ENCODE measurements at regions not wholly inside any gene's neighbourhood (a gene's known extent, or its start where the extent isn't known, plus 50 kb on each side); places are given as distances from the start of the nearest gene placed in this dataset.

GRCh38 chrX:15072880-15073279 is 197.0 kb downstream of the ASB9 start:
- Histone ChIP-seq H4K91ac (ENCODE audit: low read depth, low read length) (no peak overlapping the region), H2BK12ac (ENCODE audit: low read length) (no peak overlapping the region), H3K79me1 (ENCODE audit: low read length) (no peaks in the 10 kb centered on the region), H3K9ac (ENCODE audit: low read length) (no peak overlapping the region), H3K23ac (ENCODE audit: low read length) (no peak overlapping the region), H2AFZ (ENCODE audit: insufficient read depth, low read length, poor library complexity) (no peak overlapping the region), H3K4me3 (ENCODE audit: low read depth, low read length) (no peak overlapping the region), H3K4ac (ENCODE audit: low read depth, low read length) (no peak overlapping the region), H4K8ac (ENCODE audit: low read depth, low read length) (no peak overlapping the region), H3K36me3 (ENCODE audit: control insufficient read depth in 1 of 2, insufficient read depth in 2 of 2, low read length in 2 of 2) (no peaks in the 10 kb centered on the region), H3K4me2 (ENCODE audit: low read length) (no peak overlapping the region), H2BK5ac (ENCODE audit: low read depth, low read length, poor library complexity) (no peak overlapping the region), H3K27ac (ENCODE audit: low read depth, low read length) (no peak overlapping the region), H3K9me3 (ENCODE audit: insufficient read depth, low read depth, low read length) (no peaks in the 10 kb centered on the region), H2AK5ac (ENCODE audit: low read length) (no peak overlapping the region), H3K14ac (ENCODE audit: low read length) (no peak overlapping the region), H3K27me3 (ENCODE audit: insufficient read depth, low read length) (no peaks in the 10 kb centered on the region), H2BK120ac (ENCODE audit: insufficient read depth, low read length, poor library complexity) (no peak overlapping the region), H3K4me1 (ENCODE audit: control insufficient read depth in 1 of 2, insufficient read depth in 2 of 2, low read length in 2 of 2) (peaks cover 0 to 1% of the 10 kb centered on the region in 2 experiments), H3K79me2 (ENCODE audit: control insufficient read depth, insufficient read depth, low read length, poor library complexity) (no peaks in the 10 kb centered on the region), H3K18ac (ENCODE audit: low read length) (no peak overlapping the region), H4K12ac (ENCODE audit: low read depth, low read length) (no peak overlapping the region)
- WGBS (ENCODE audit: extremely low coverage, insufficient coverage, insufficient read length) = no CpG with 5 or more reads among the region's 3 CpGs
- no peak for DNase-seq

- Histone ChIP-seq H3K9ac (ENCODE audit: low read length) (no peak overlapping the region), H3K9me3 (ENCODE audit: insufficient read depth, low read depth, low read length) (no peaks in the 10 kb centered on the region), H2AFZ (ENCODE audit: insufficient read depth, low read length, poor library complexity) (no peak overlapping the region), H2BK120ac (ENCODE audit: insufficient read depth, low read length, poor library complexity) (no peak overlapping the region), H3K4me1 (ENCODE audit: control insufficient read depth in 1 of 2, insufficient read depth in 2 of 2, low read length in 2 of 2) (peaks cover 0 to 1% of the 10 kb centered on the region in 2 experiments), H4K12ac (ENCODE audit: low read depth, low read length) (no peak overlapping the region), H2BK12ac (ENCODE audit: low read length) (no peak overlapping the region), H2BK5ac (ENCODE audit: low read depth, low read length, poor library complexity) (no peak overlapping the region), H4K91ac (ENCODE audit: low read depth, low read length) (no peak overlapping the region), H3K14ac (ENCODE audit: low read length) (no peak overlapping the region), H3K4ac (ENCODE audit: low read depth, low read length) (no peak overlapping the region), H3K36me3 (ENCODE audit: control insufficient read depth in 1 of 2, insufficient read depth in 2 of 2, low read length in 2 of 2) (no peaks in the 10 kb centered on the region), H2AK5ac (ENCODE audit: low read length) (no peak overlapping the region), H3K27ac (ENCODE audit: low read depth, low read length) (no peak overlapping the region), H4K8ac (ENCODE audit: low read depth, low read length) (no peak overlapping the region), H3K4me3 (ENCODE audit: low read depth, low read length) (no peak overlapping the region), H3K27me3 (ENCODE audit: insufficient read depth, low read length) (no peaks in the 10 kb centered on the region), H3K23ac (ENCODE audit: low read length) (no peak overlapping the region), H3K18ac (ENCODE audit: low read length) (no peak overlapping the region), H3K4me2 (ENCODE audit: low read length) (no peak overlapping the region), H3K79me2 (ENCODE audit: control insufficient read depth, insufficient read depth, low read length, poor library complexity) (no peaks in the 10 kb centered on the region), H3K79me1 (ENCODE audit: low read length) (no peaks in the 10 kb centered on the region)
- DNase-seq = no peak
- no CpG with 5 or more reads among the region's 3 CpGs for WGBS (ENCODE audit: extremely low coverage, insufficient coverage, insufficient read length)
Observed at GRCh38 chrX:15072259-15072658, 197.6 kb downstream of the ASB9 start.

- H2BK12ac ChIP-seq (ENCODE audit: low read length) = no peak overlapping the region
- no peak overlapping the region for H2AFZ ChIP-seq (ENCODE audit: insufficient read depth, low read length, poor library complexity)
- H4K12ac ChIP-seq (ENCODE audit: low read depth, low read length) = no peak overlapping the region
- no peak overlapping the region for H3K18ac ChIP-seq (ENCODE audit: low read length)
- H3K27ac ChIP-seq (ENCODE audit: low read depth, low read length) = no peak overlapping the region
- no peaks in the 10 kb centered on the region for H3K27me3 ChIP-seq (ENCODE audit: insufficient read depth, low read length)
- H3K4me3 ChIP-seq (ENCODE audit: low read depth, low read length) = no peak overlapping the region
- H3K79me2 ChIP-seq (ENCODE audit: control insufficient read depth, insufficient read depth, low read length, poor library complexity) = no peaks in the 10 kb centered on the region
- no peak overlapping the region for H3K4ac ChIP-seq (ENCODE audit: low read depth, low read length)
- no peak overlapping the region for H4K8ac ChIP-seq (ENCODE audit: low read depth, low read length)
- no peak overlapping the region for H3K14ac ChIP-seq (ENCODE audit: low read length)
- H3K23ac ChIP-seq (ENCODE audit: low read length) = no peak overlapping the region
- H2BK120ac ChIP-seq (ENCODE audit: insufficient read depth, low read length, poor library complexity) = no peak overlapping the region
- no peaks in the 10 kb centered on the region for H3K79me1 ChIP-seq (ENCODE audit: low read length)
- no CpG with 5 or more reads among the region's 2 CpGs for WGBS (ENCODE audit: extremely low coverage, insufficient coverage, insufficient read length)
- H2BK5ac ChIP-seq (ENCODE audit: low read depth, low read length, poor library complexity) = no peak overlapping the region
- H3K4me1 ChIP-seq (ENCODE audit: control insufficient read depth in 1 of 2, insufficient read depth in 2 of 2, low read length in 2 of 2) = no peaks in the 10 kb centered on the region
- DNase-seq = no peak
- H3K9me3 ChIP-seq (ENCODE audit: insufficient read depth, low read depth, low read length) = no peaks in the 10 kb centered on the region
- H4K91ac ChIP-seq (ENCODE audit: low read depth, low read length) = no peak overlapping the region
- H2AK5ac ChIP-seq (ENCODE audit: low read length) = no peak overlapping the region
- no peaks in the 10 kb centered on the region for H3K36me3 ChIP-seq (ENCODE audit: control insufficient read depth in 1 of 2, insufficient read depth in 2 of 2, low read length in 2 of 2)
- H3K4me2 ChIP-seq (ENCODE audit: low read length) = no peak overlapping the region
- H3K9ac ChIP-seq (ENCODE audit: low read length) = no peak overlapping the region
Observed at GRCh38 chrX:15059474-15059873, 186.3 kb downstream of the MOSPD2 start.

GRCh38 chrX:15056044-15056443 is 182.8 kb downstream of the MOSPD2 start:
- H3K14ac ChIP-seq (ENCODE audit: low read length) = no peak overlapping the region
- H3K79me1 ChIP-seq (ENCODE audit: low read length) = no peaks in the 10 kb centered on the region
- no CpG with 5 or more reads among the region's 2 CpGs for WGBS (ENCODE audit: extremely low coverage, insufficient coverage, insufficient read length)
- no peak overlapping the region for H3K4me2 ChIP-seq (ENCODE audit: low read length)
- no peak overlapping the region for H3K27ac ChIP-seq (ENCODE audit: low read depth, low read length)
- no peaks in the 10 kb centered on the region for H3K4me1 ChIP-seq (ENCODE audit: control insufficient read depth in 1 of 2, insufficient read depth in 2 of 2, low read length in 2 of 2)
- H2BK12ac ChIP-seq (ENCODE audit: low read length) = no peak overlapping the region
- H3K9me3 ChIP-seq (ENCODE audit: insufficient read depth, low read depth, low read length) = no peaks in the 10 kb centered on the region
- no peaks in the 10 kb centered on the region for H3K27me3 ChIP-seq (ENCODE audit: insufficient read depth, low read length)
- no peak overlapping the region for H2BK120ac ChIP-seq (ENCODE audit: insufficient read depth, low read length, poor library complexity)
- H2BK5ac ChIP-seq (ENCODE audit: low read depth, low read length, poor library complexity) = no peak overlapping the region
- DNase-seq = peak in 1 of 2 donors; percentile 2
- H3K9ac ChIP-seq (ENCODE audit: low read length) = no peak overlapping the region
- H3K4ac ChIP-seq (ENCODE audit: low read depth, low read length) = no peak overlapping the region
- no peak overlapping the region for H3K4me3 ChIP-seq (ENCODE audit: low read depth, low read length)
- no peak overlapping the region for H3K18ac ChIP-seq (ENCODE audit: low read length)
- no peak overlapping the region for H2AFZ ChIP-seq (ENCODE audit: insufficient read depth, low read length, poor library complexity)
- H3K79me2 ChIP-seq (ENCODE audit: control insufficient read depth, insufficient read depth, low read length, poor library complexity) = no peaks in the 10 kb centered on the region
- no peak overlapping the region for H4K91ac ChIP-seq (ENCODE audit: low read depth, low read length)
- no peak overlapping the region for H4K12ac ChIP-seq (ENCODE audit: low read depth, low read length)
- no peak overlapping the region for H3K23ac ChIP-seq (ENCODE audit: low read length)
- no peaks in the 10 kb centered on the region for H3K36me3 ChIP-seq (ENCODE audit: control insufficient read depth in 1 of 2, insufficient read depth in 2 of 2, low read length in 2 of 2)
- H4K8ac ChIP-seq (ENCODE audit: low read depth, low read length) = no peak overlapping the region
- no peak overlapping the region for H2AK5ac ChIP-seq (ENCODE audit: low read length)

All from trophoblast cell (in vitro differentiated cells and primary cell).